HG03442 (cell line): ENCODE measurements at regions not wholly inside any gene's neighbourhood (a gene's known extent, or its start where the extent isn't known, plus 50 kb on each side); places are given as distances from the start of the nearest gene placed in this dataset.

Source experiments
- ATAC-seq: cut with Tn5 transposase; IDR thresholded peaks from one replicate; pipeline ENCODE4 v1.9.1; 2021; ENCODE audit warnings: mild to moderate bottlenecking, moderate library complexity; ENCODE audit not compliant: unreplicated experiment

GRCh38 chr12:124240493-124240892 is 54.4 kb upstream of the RFLNA start:
- no peak for ATAC-seq

- no peak for ATAC-seq
Measured at GRCh38 chr12:124241776-124242528, 52.9 kb upstream of the RFLNA start.

- ATAC-seq, result no peak
Measured at GRCh38 chr12:124242529-124243065, 52.3 kb upstream of the RFLNA start.

- ATAC-seq, result no peak
Measured at GRCh38 chr12:124243936-124244335, 51.0 kb upstream of the RFLNA start.
